Kasumi-1 (cell line): ENCODE measurements at regions not wholly inside any gene's neighbourhood (a gene's known extent, or its start where the extent isn't known, plus 50 kb on each side); places are given as distances from the start of the nearest gene placed in this dataset.
A peak's percentile ranks its signal among the peaks of the same experiment; 100 is the strongest.
"Not testable (repeated sequence)": the region's sequence is repeated elsewhere in the genome, so short reads cannot be mapped to it uniquely, and the experiment has no call there.

ENCODE experiments used
- DNase-seq, 2 experiments: peaks; one replicate each; lab custom pipeline; 2025; lab: John Stamatoyannopoulos, UW

- no peak for DNase-seq
Measured at GRCh38 chr17:70286391-70286790, 117.1 kb downstream of the KCNJ2 start.

- no peak for DNase-seq
Measured at GRCh38 chr17:70288540-70289290, 119.4 kb downstream of the KCNJ2 start.

- no peak for DNase-seq
Measured at GRCh38 chr17:70290770-70291169, 121.4 kb downstream of the KCNJ2 start.

- DNase-seq = no peak
Measured at GRCh38 chr17:70292366-70292765, 123.0 kb downstream of the KCNJ2 start.

- DNase-seq = not testable (repeated sequence)
Measured at GRCh38 chr17:70293564-70294310, 124.4 kb downstream of the KCNJ2 start.

GRCh38 chr17:70295329-70295728 lies 126.0 kb downstream of the KCNJ2 start:
- peak; percentile 25 to 48 for DNase-seq

- DNase-seq = peak; percentile 22 to 27
Measured at GRCh38 chr17:70295731-70296130, 126.4 kb downstream of the KCNJ2 start.

GRCh38 chr17:70296456-70296855 lies 127.1 kb downstream of the KCNJ2 start:
- no peak for DNase-seq

GRCh38 chr17:70297397-70297796 lies 128.1 kb downstream of the KCNJ2 start:
- DNase-seq = no peak

GRCh38 chr17:70298929-70299531 lies 129.7 kb downstream of the KCNJ2 start:
- no peak for DNase-seq

- DNase-seq = no peak
Measured at GRCh38 chr17:70307430-70308225, 138.3 kb downstream of the KCNJ2 start.

- no peak for DNase-seq
Measured at GRCh38 chr17:70308618-70309017, 139.3 kb downstream of the KCNJ2 start.

- DNase-seq = no peak
Measured at GRCh38 chr17:70310221-70310672, 140.9 kb downstream of the KCNJ2 start.

- no peak for DNase-seq
Measured at GRCh38 chr17:70313086-70313852, 143.9 kb downstream of the KCNJ2 start.

- DNase-seq = no peak
Measured at GRCh38 chr17:70314096-70314495, 144.8 kb downstream of the KCNJ2 start.

- DNase-seq = peak; percentile 14 to 25
Measured at GRCh38 chr17:70314506-70314905, 145.2 kb downstream of the KCNJ2 start.

- DNase-seq = no peak
Measured at GRCh38 chr17:70317421-70317820, 148.1 kb downstream of the KCNJ2 start.

- DNase-seq = no peak
Measured at GRCh38 chr17:70318051-70318450, 148.7 kb downstream of the KCNJ2 start.

- DNase-seq = no peak
Measured at GRCh38 chr17:70319516-70319915, 150.2 kb downstream of the KCNJ2 start.

- DNase-seq = no peak
Measured at GRCh38 chr17:70320673-70321345, 151.5 kb downstream of the KCNJ2 start.

- no peak for DNase-seq
Measured at GRCh38 chr17:70321352-70321751, 152.0 kb downstream of the KCNJ2 start.
